Brain microvascular endothelial cell (primary cell): ENCODE measurements at regions not wholly inside any gene's neighbourhood (a gene's known extent, or its start where the extent isn't known, plus 50 kb on each side); places are given as distances from the start of the nearest gene placed in this dataset.

Source experiments
- DNase-seq: peaks from one replicate; pipeline ENCODE4 v3.0.0-alpha.2; 2020
- H3K27ac ChIP-seq: fragments of 250-450 bp; sonication (Bioruptor Pico); 2 replicates; pipeline ENCODE4 v1.5.1; 2020; ENCODE audit warnings: mild to moderate bottlenecking, moderate library complexity
- H3K27me3 ChIP-seq: fragments of 250-450 bp; sonication (Bioruptor Pico); replicated peaks from 2 replicates; pipeline ENCODE4 v1.5.1; 2020; ENCODE audit warnings: mild to moderate bottlenecking
- H3K36me3 ChIP-seq: fragments of 250-450 bp; sonication (Bioruptor Pico); replicated peaks from 2 replicates; pipeline ENCODE4 v1.5.1; 2020; ENCODE audit warnings: mild to moderate bottlenecking
- H3K4me3 ChIP-seq: 2 replicates; pipeline ENCODE4 v1.5.1; 2011; ENCODE audit warnings: low read depth, mild to moderate bottlenecking, control low read depth, low read length, moderate library complexity
- CTCF ChIP-seq: IDR thresholded peaks from 2 replicates; pipeline ENCODE4 v1.5.1; 2011; ENCODE audit warnings: low read depth, mild to moderate bottlenecking, moderate library complexity, low read length, control low read depth, inconsistent platforms; ENCODE audit errors: missing control alignments
- in situ Hi-C: cut with HindIII; loops from 2 replicates; pipeline ENCODE4 v1.10.0; 2017; ENCODE audit warnings: low sequenced_read_pairs, low pct_ligation_motif_present

- peak overlapping the region; percentile 20 for H3K27ac ChIP-seq
- H3K27me3 ChIP-seq: no peaks in the 10 kb centered on the region
- TF ChIP-seq CTCF: no peak
- no peak overlapping the region for H3K4me3 ChIP-seq
- H3K36me3 ChIP-seq: no peaks in the 10 kb centered on the region
- DNase-seq: peak; percentile 74
- in situ Hi-C loops: no loop called here
Observed at GRCh38 chr9:105026451-105026850, 98.5 kb upstream of the ABCA1 start.

DNA sequence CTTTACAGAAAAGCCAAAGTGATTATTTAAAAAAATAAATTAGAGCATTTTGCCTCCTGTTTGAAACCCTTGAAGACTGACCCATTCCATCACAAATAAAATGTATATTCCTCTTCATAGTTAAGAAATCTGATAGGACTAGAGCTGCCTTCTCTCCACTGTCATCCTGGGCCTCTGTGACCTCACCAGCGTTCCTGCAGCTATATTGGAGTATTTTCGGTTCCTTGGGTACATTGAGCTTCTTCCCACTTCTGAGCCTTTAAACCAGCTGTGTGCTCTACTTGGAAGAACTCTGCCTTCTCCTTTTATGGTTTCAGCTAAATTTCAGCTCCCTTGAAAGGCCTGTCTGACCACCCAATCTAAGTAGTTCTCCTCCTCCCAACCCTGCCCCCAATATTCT lies 99.1 kb upstream of the ABCA1 start:
- DNase-seq: no peak
- in situ Hi-C loops: no loop called here

DNA sequence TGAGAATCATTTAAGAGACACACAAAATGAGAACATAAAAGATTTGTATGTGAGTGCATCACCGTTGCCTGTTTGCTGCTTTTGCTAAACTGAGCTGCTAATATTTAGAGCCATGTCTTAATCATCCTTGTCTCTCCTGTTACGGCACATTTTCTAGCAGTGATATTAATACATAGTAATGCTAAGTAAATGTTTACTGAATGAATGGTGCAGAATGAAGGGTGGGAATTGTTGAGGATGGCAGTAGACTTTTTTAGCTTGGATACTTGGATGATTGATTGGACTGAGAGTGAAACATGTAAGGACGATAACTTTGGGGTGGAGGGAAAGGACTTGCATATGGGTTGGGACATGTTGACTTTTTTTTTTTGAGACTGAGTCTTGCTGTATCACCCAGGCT lies 102.3 kb upstream of the ABCA1 start:
- DNase-seq: no peak
- in situ Hi-C loops: no loop called here
- TF ChIP-seq CTCF: no peak
- Histone ChIP-seq H3K36me3 (no peaks in the 10 kb centered on the region), H3K27me3 (no peaks in the 10 kb centered on the region), H3K4me3 (no peak overlapping the region), H3K27ac (no peak overlapping the region)

More for the DNA sequence above, 99.1 kb upstream of the ABCA1 start:
- H3K27ac ChIP-seq: peak overlapping the region; percentile 20
- H3K36me3 ChIP-seq: no peaks in the 10 kb centered on the region
- H3K4me3 ChIP-seq: no peak overlapping the region
- no peak for TF ChIP-seq CTCF
- H3K27me3 ChIP-seq: no peaks in the 10 kb centered on the region

DNA sequence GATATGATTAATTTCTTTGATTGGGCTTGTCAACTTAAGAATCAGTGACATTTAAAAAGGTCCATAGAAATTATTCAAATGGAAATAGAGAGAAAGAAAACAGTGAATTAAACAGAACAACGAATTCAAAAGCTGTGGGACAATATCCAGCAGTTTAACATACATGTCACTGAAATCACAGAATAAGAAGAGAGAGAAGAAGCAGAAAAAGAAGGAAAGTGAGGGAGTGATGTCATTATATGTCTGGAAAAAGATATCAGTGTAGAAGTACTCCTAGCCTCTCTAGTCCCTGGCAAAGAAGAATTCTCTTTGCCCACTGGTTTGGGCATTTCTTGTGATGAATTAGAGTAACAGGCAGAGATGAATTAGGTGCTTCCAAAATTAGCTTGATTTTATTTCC lies 109.2 kb upstream of the ABCA1 start:
- no peaks in the 10 kb centered on the region for H3K27me3 ChIP-seq
- H3K4me3 ChIP-seq: no peak overlapping the region
- H3K27ac ChIP-seq: no peak overlapping the region
- TF ChIP-seq CTCF: no peak
- in situ Hi-C loops: no loop called here
- no peak for DNase-seq
- H3K36me3 ChIP-seq: no peaks in the 10 kb centered on the region

GRCh38 chr9:105038051-105038450 lies 110.1 kb upstream of the ABCA1 start:
- in situ Hi-C loops: no loop called here
- no peak overlapping the region for H3K4me3 ChIP-seq
- no peaks in the 10 kb centered on the region for H3K27me3 ChIP-seq
- no peak for DNase-seq
- TF ChIP-seq CTCF: no peak
- H3K27ac ChIP-seq: no peak overlapping the region
- H3K36me3 ChIP-seq: no peaks in the 10 kb centered on the region

DNA sequence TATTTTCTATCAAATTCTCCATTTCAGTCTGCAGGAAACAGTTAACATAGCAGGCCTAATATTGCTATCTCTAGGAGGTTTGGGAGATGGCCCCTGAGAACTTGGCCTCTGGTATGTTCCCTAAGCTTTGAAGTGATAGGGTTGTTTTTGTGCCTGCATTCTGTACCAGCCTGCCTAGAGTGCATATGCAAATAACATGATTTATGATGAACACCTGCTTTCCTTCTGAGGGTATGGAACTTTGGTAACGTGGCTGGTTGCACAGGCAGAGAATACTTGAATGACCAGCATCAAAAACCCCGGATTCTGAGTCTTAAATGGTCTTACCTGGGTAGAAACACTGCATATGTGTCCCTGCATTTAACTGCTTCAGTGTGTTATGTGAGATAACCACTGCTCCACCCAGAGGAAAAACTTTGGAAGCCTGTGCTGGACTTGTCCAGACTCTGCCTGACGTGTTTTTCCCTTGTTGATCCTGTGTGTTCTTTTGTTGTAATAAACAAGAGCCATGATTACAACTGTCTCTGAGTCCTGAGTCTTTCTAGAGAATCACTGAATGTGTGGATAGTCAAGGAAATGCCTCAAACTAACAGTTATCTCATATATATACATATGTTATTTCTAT lies 111.3 kb upstream of the ABCA1 start:
- no peaks in the 10 kb centered on the region for H3K36me3 ChIP-seq
- H3K4me3 ChIP-seq: no peak overlapping the region
- H3K27me3 ChIP-seq: no peaks in the 10 kb centered on the region
- TF ChIP-seq CTCF: no peak
- in situ Hi-C loops: no loop called here
- DNase-seq: no peak
- H3K27ac ChIP-seq: no peak overlapping the region
